Brain microvascular endothelial cell (primary cell): ENCODE measurements at regions not wholly inside any gene's neighbourhood (a gene's known extent, or its start where the extent isn't known, plus 50 kb on each side); places are given as distances from the start of the nearest gene placed in this dataset.

Experiments
- DNase-seq: peaks from one replicate; pipeline ENCODE4 v3.0.0-alpha.2; 2020
- H3K27ac ChIP-seq: fragments of 250-450 bp; sonication (Bioruptor Pico); 2 replicates; pipeline ENCODE4 v1.5.1; 2020; ENCODE audit warnings: mild to moderate bottlenecking, moderate library complexity
- H3K27me3 ChIP-seq: fragments of 250-450 bp; sonication (Bioruptor Pico); replicated peaks from 2 replicates; pipeline ENCODE4 v1.5.1; 2020; ENCODE audit warnings: mild to moderate bottlenecking
- H3K36me3 ChIP-seq: fragments of 250-450 bp; sonication (Bioruptor Pico); replicated peaks from 2 replicates; pipeline ENCODE4 v1.5.1; 2020; ENCODE audit warnings: mild to moderate bottlenecking
- H3K4me3 ChIP-seq: 2 replicates; pipeline ENCODE4 v1.5.1; 2011; ENCODE audit warnings: low read depth, mild to moderate bottlenecking, control low read depth, low read length, moderate library complexity
- CTCF ChIP-seq: IDR thresholded peaks from 2 replicates; pipeline ENCODE4 v1.5.1; 2011; ENCODE audit warnings: low read depth, mild to moderate bottlenecking, moderate library complexity, low read length, control low read depth, inconsistent platforms; ENCODE audit errors: missing control alignments
- in situ Hi-C: cut with HindIII; loops from 2 replicates; pipeline ENCODE4 v1.10.0; 2017; ENCODE audit warnings: low sequenced_read_pairs, low pct_ligation_motif_present

GRCh38 chr11:115901069-115901468, 396.9 kb upstream of the CADM1 start:
- H3K27me3 ChIP-seq: no peaks in the 10 kb centered on the region
- no peak for TF ChIP-seq CTCF
- no peak overlapping the region for H3K4me3 ChIP-seq
- in situ Hi-C loops: no loop called here
- H3K27ac ChIP-seq: no peak overlapping the region
- no peak for DNase-seq
- H3K36me3 ChIP-seq: no peaks in the 10 kb centered on the region

- H3K27ac ChIP-seq: no peak overlapping the region
- no peaks in the 10 kb centered on the region for H3K27me3 ChIP-seq
- no peak overlapping the region for H3K4me3 ChIP-seq
- in situ Hi-C loops: no loop called here
- H3K36me3 ChIP-seq: no peaks in the 10 kb centered on the region
- DNase-seq: no peak
- TF ChIP-seq CTCF: no peak
Observed at GRCh38 chr11:115900111-115900510, 395.9 kb upstream of the CADM1 start.

GRCh38 chr11:115897707-115898106, 393.5 kb upstream of the CADM1 start:
- no peak for TF ChIP-seq CTCF
- H3K27me3 ChIP-seq: no peaks in the 10 kb centered on the region
- in situ Hi-C loops: no loop called here

GRCh38 chr11:115896084-115896483, 391.9 kb upstream of the CADM1 start:
- DNase-seq: no peak
- TF ChIP-seq CTCF: no peak
- in situ Hi-C loops: no loop called here

More at GRCh38 chr11:115897707-115898106, 393.5 kb upstream of the CADM1 start:
- H3K27ac ChIP-seq: no peak overlapping the region
- H3K36me3 ChIP-seq: no peaks in the 10 kb centered on the region
- H3K4me3 ChIP-seq: no peak overlapping the region
- DNase-seq: no peak

GRCh38 chr11:115895594-115895993, 391.4 kb upstream of the CADM1 start:
- in situ Hi-C loops: no loop called here
- H3K36me3 ChIP-seq: no peaks in the 10 kb centered on the region
- no peaks in the 10 kb centered on the region for H3K27me3 ChIP-seq
- TF ChIP-seq CTCF: no peak
- no peak overlapping the region for H3K27ac ChIP-seq
- H3K4me3 ChIP-seq: no peak overlapping the region
- no peak for DNase-seq

More at GRCh38 chr11:115896084-115896483, 391.9 kb upstream of the CADM1 start:
- Histone ChIP-seq H3K36me3 (no peaks in the 10 kb centered on the region), H3K27me3 (no peaks in the 10 kb centered on the region), H3K4me3 (no peak overlapping the region), H3K27ac (no peak overlapping the region)

GRCh38 chr11:115894176-115894575, 390.0 kb upstream of the CADM1 start:
- no peak for TF ChIP-seq CTCF
- Histone ChIP-seq H3K4me3 (no peak overlapping the region), H3K36me3 (no peaks in the 10 kb centered on the region), H3K27ac (no peak overlapping the region), H3K27me3 (no peaks in the 10 kb centered on the region)
- in situ Hi-C loops: no loop called here
- DNase-seq: no peak
